Muscle of leg (tissue), 3 donors: ENCODE measurements at regions not wholly inside any gene's neighbourhood (a gene's known extent, or its start where the extent isn't known, plus 50 kb on each side); places are given as distances from the start of the nearest gene placed in this dataset.

ENCODE experiments used
- DNase-seq: peaks from one replicate; pipeline ENCODE4 v3.0.0; 2013
- H3K27ac ChIP-seq: one replicate; pipeline ENCODE4 v1.5.1; 2013; ENCODE audit warnings: mild to moderate bottlenecking, low read length, control low read depth
- H3K27me3 ChIP-seq: one replicate; pipeline ENCODE4 v1.6.1; 2013; ENCODE audit warnings: low read length; ENCODE audit not compliant: control insufficient read depth, insufficient read depth
- H3K36me3 ChIP-seq: one replicate; pipeline ENCODE4 v1.6.1; 2013; ENCODE audit warnings: low read length; ENCODE audit not compliant: control insufficient read depth, insufficient read depth
- H3K4me1 ChIP-seq: one replicate; pipeline ENCODE4 v1.6.1; 2013; ENCODE audit warnings: low read length; ENCODE audit not compliant: control insufficient read depth, insufficient read depth
- H3K4me3 ChIP-seq: one replicate; pipeline ENCODE4 v1.5.1; 2013; ENCODE audit warnings: low read length, control low read depth
- H3K9me3 ChIP-seq: replicated peaks from 2 replicates; pipeline ENCODE4 v1.6.1; 2013; ENCODE audit warnings: low read depth, low read length; ENCODE audit not compliant: control insufficient read depth
- WGBS: methylation state at CpG from one replicate; pipeline ENCODE4 v1.1.5; 2013; ENCODE audit warnings: missing lambda C conversion rate; ENCODE audit not compliant: insufficient coverage; 5-methylcytosine and 5-hydroxymethylcytosine counted together

DNA sequence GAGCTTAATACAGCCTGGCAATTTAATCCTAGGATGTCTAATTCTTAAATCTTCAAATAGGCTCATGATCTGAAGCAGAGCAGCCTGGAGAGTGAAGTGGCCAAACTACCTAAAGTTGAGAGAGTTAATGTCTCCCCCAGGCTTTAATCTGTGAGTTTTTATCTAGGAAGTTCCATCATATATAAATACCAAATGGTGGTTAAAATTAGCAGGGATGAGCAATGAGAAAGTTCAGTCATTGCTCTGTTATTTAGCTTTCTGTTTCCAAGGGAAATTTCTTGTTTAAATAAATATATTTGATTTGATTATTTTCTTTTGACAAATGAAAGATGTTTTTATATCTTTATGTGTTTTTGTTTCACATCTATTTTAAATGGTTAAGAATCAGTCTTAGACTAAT lies 274.4 kb upstream of the UMPS start:
- H3K9me3 ChIP-seq = no peaks in the 10 kb centered on the region

DNA sequence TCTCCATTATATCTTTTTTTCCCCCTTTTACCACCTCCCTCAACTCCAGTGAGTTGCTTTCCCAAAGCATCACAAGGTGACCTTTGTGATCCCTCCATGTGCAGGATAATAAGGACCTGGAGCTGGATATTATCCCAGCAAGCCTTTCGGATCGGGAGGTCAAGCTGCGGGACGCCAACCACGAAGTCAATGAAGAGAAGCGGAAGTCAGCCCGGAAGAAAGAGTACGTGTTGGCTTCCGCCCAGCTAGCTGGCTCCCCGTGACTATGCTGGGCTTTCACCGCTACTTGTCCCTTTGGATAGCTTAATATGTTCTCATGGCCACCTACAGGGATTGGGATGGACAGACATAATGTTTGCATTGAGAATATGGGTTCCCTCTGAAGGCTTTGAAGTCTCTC lies 273.7 kb upstream of the UMPS start:
- H3K27ac ChIP-seq = no peak overlapping the region
- peak; percentile 8 for DNase-seq
- H3K36me3 ChIP-seq = no peaks in the 10 kb centered on the region
- no peaks in the 10 kb centered on the region for H3K4me1 ChIP-seq
- no peaks in the 10 kb centered on the region for H3K27me3 ChIP-seq
- H3K4me3 ChIP-seq = no peak overlapping the region
- H3K9me3 ChIP-seq = no peaks in the 10 kb centered on the region
- 92% methylated on average over 11 of the region's 11 CpGs for WGBS

More for the DNA sequence above, 274.4 kb upstream of the UMPS start:
- no peaks in the 10 kb centered on the region for H3K4me1 ChIP-seq
- no peak overlapping the region for H3K4me3 ChIP-seq
- H3K27ac ChIP-seq = no peak overlapping the region
- no peaks in the 10 kb centered on the region for H3K27me3 ChIP-seq
- peak; percentile 24 for DNase-seq
- no peaks in the 10 kb centered on the region for H3K36me3 ChIP-seq

DNA sequence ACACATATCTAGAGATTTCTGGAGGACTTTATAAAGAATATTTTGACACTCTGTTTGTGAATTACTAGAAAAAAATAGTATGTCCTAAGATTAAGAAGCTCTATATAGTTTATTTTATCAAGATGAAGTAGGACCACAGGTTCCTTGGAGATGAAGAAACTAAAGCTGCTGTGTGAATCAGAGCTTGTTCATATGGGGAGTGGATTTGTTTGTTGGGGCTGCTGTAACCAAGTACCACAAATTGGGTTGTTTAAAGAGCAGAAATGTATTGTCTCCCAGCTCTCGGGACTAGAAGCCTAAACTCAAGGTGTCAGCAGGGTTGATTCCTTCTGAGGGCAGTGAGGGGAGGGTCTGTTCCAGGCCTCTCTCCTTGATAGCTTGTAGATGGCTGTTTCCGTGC lies 270.6 kb upstream of the UMPS start:
- no peaks in the 10 kb centered on the region for H3K4me1 ChIP-seq
- no peaks in the 10 kb centered on the region for H3K9me3 ChIP-seq
- H3K27me3 ChIP-seq = no peaks in the 10 kb centered on the region
- H3K36me3 ChIP-seq = no peaks in the 10 kb centered on the region
- H3K27ac ChIP-seq = no peak overlapping the region
- 86% methylated on average over 1 of the region's 2 CpGs for WGBS
- no peak overlapping the region for H3K4me3 ChIP-seq
- no peak for DNase-seq

DNA sequence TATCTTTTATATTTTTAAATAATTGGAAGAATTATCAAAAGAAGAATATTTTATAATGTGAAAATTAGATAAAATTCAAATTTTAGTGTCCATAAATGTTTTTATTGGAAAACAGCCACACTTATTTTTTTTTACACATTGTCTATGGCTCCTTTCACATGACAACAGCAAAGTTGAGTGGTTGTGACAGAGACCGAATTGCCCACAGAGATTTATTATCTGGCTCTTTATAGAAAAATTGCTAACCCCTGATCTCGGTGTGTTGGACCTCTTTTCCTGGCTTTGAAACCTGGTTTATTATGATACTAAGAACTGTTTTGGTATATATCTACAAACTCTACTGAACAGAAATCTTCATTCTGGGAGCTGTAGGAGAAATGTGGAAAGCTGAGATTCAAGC lies 269.1 kb upstream of the UMPS start:
- no peaks in the 10 kb centered on the region for H3K4me1 ChIP-seq
- whole genome bisulfite sequencing = no CpG with 5 or more reads among the region's 2 CpGs
- DNase-seq = no peak
- H3K4me3 ChIP-seq = no peak overlapping the region
- no peaks in the 10 kb centered on the region for H3K9me3 ChIP-seq
- H3K27ac ChIP-seq = no peak overlapping the region
- H3K36me3 ChIP-seq = no peaks in the 10 kb centered on the region
- H3K27me3 ChIP-seq = no peaks in the 10 kb centered on the region

DNA sequence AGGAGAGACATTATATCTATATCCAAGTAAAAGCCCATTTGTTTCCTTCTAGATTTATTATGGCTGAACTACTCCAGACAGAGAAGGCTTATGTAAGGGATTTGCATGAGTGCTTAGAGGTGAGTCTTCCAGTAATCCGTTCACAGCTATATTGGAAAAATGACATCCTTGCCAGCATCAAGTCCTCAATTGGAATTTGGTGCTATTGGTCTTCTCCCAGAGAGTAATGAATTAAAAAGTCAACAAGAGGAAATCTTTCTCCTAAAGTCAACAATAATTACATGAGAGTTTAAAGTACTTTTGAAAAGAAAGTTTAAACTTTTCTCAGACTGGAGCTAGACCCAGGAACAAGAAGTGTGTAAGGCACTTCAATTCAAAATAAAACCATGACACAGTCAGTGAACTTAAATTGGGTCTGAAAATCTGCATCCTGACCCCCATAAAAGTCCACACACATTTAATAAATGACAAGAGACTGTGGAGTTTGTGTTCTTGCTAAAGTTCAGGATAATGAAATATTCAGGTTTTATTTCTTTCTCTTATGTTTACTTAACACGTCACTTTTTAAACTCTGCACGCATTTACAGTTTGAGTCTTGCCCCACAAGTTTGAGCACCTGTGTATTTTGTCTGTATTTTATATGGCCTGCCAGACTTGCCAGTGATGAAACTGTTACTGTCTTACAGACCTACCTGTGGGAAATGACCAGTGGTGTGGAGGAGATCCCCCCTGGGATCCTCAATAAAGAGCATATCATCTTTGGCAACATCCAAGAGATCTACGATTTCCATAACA lies 268.2 kb upstream of the UMPS start:
- H3K4me1 ChIP-seq = no peaks in the 10 kb centered on the region
- DNase-seq = peak; percentile 8
- no peak overlapping the region for H3K27ac ChIP-seq
- H3K36me3 ChIP-seq = no peaks in the 10 kb centered on the region
- no peaks in the 10 kb centered on the region for H3K27me3 ChIP-seq
- H3K4me3 ChIP-seq = no peak overlapping the region
- no CpG with 5 or more reads among the region's 4 CpGs for WGBS
- no peaks in the 10 kb centered on the region for H3K9me3 ChIP-seq

DNA sequence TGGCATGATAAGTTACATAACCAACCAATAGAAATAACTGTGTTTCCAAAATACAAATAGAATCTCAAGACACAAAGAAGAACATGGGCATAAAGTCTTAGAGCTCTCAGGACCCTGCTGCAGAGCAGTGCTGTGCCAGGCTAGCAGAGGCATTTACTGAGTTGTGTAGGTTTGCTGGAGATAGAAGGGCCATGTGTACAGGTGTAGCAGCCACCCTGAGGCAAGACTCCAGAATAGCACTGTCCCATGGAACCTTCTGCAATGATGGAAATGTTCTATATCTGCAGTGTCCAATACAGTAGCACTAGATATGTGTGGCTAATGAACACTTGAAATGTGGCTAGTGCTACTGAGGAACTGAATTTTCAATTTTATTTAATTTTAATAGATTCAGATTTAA lies 267.0 kb upstream of the UMPS start:
- Histone ChIP-seq H3K4me1 (no peaks in the 10 kb centered on the region), H3K4me3 (no peak overlapping the region), H3K27me3 (no peaks in the 10 kb centered on the region), H3K27ac (no peak overlapping the region), H3K36me3 (no peaks in the 10 kb centered on the region), H3K9me3 (no peaks in the 10 kb centered on the region)
- no peak for DNase-seq

DNA sequence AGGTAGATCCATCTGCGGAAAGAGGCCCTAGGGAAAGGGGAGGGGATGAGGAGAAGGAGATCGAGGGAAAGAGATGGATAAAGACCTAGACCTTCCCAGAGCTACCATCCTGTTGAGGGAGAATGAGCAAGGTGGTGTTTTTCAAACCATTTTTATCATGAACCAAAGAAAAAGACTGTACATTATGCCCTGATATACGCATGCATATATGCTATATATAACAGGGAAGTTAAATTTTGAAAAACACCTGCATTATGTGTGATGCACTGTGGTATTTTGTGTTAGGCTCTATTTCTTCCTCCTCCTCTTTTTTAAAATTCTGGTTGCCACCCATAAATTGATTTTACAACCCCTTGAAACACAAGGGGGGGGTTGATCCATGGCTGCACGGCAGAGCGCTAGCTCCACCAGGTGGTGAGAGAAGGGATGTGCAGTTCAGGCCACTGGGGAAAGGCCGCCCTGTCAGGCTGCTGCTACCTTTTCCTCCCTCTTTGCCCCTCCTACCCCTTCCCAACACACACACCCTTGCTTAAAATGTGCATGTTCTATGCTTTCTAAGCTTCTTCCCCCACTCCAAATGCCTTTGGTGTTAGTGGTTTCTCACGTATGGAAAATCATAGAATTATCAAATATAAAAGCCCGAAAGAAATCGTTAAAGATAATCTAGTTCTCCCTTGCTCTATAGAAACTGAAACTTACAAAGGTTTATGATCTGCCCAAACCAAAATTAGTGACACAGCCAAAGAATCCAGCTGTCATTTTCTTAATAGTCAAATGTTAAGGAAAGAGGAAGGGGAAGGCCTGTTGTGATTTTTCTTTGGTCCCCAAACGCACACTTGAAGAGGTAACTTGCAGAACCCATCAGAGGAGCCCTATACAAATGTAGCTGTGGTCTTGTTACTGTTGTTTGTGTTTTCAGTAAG lies 262.0 kb upstream of the UMPS start:
- H3K36me3 ChIP-seq = no peaks in the 10 kb centered on the region
- WGBS = 100% methylated on average over 2 of the region's 10 CpGs
- H3K27me3 ChIP-seq = no peaks in the 10 kb centered on the region
- H3K4me1 ChIP-seq = no peaks in the 10 kb centered on the region
- H3K9me3 ChIP-seq = no peaks in the 10 kb centered on the region
- DNase-seq = peak; percentile 45
- no peak overlapping the region for H3K27ac ChIP-seq
- no peak overlapping the region for H3K4me3 ChIP-seq

DNA sequence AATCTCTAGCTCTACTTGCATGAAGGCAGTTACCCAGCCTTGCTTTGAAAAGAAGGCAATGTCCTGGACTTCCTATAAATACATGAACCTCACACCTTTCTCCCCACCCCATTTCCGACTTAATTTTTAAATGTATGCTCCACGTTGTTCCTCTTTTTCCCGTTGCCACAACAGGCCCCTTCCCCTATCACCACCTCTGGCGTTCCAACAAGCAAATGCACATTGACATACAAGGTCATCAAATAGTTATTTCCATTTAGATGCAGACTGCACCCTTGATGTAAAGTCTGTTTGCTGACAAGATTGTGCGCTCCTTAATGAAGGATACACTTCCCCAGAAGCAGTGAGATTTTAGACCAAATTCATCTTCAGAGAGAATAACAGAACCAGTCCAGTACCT lies 260.7 kb upstream of the UMPS start:
- no peaks in the 10 kb centered on the region for H3K27me3 ChIP-seq
- WGBS = 34% methylated on average over 3 of the region's 5 CpGs
- H3K4me1 ChIP-seq = no peaks in the 10 kb centered on the region
- no peak overlapping the region for H3K27ac ChIP-seq
- no peaks in the 10 kb centered on the region for H3K9me3 ChIP-seq
- no peak overlapping the region for H3K4me3 ChIP-seq
- H3K36me3 ChIP-seq = no peaks in the 10 kb centered on the region
- no peak for DNase-seq

DNA sequence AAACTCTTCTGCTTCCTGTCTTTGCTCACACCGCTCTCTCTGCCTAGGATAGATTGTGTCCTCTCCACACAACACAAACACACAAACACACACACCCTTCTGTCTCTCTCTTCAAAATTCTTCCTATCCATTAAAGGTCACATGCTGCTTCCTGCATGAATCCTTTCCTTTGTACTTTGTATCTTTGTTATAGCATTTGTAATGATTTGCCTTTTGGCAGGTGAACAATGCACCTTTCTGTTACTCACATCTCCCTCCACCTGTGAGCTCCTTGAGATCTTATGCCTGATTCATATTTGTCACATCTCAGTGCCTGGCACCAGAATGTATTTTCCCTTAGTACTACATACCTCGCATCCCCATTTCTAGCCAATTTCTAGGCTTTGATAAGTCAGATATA lies 251.4 kb upstream of the UMPS start:
- H3K4me1 ChIP-seq = no peaks in the 10 kb centered on the region
- H3K9me3 ChIP-seq = no peaks in the 10 kb centered on the region
- 84% methylated on average over 2 of the region's 2 CpGs for WGBS
- H3K4me3 ChIP-seq = no peak overlapping the region
- no peaks in the 10 kb centered on the region for H3K27me3 ChIP-seq
- no peak overlapping the region for H3K27ac ChIP-seq
- no peaks in the 10 kb centered on the region for H3K36me3 ChIP-seq
- no peak for DNase-seq

DNA sequence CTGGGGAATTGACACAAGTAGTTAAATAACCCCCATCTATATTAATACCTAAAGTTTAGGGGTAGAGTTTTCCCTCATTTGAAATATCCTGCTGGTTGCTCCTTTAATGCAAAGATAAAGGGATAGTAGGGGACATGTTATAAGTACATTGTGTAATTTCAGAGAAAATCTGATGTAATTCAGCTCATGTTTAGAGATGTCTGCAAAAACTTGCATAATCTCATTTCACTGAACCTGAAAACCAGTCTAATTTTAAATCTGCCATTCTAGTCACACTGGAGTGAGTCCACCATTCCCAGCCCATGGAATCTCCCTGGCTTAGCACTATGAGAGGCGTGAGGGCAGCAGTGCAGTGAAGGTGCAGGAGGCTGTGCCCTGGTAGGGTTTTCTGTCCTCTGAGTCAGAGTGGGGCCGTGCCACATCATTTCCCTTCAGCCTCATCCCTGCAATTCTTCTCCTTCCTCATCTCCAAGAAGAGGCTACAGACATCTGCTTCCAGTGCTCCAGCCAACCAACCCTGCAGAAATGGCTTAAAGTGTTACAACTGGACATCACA lies 246.3 kb upstream of the UMPS start:
- H3K4me3 ChIP-seq = no peak overlapping the region
- no peaks in the 10 kb centered on the region for H3K27me3 ChIP-seq
- H3K27ac ChIP-seq = no peak overlapping the region
- H3K9me3 ChIP-seq = no peaks in the 10 kb centered on the region
- no peaks in the 10 kb centered on the region for H3K4me1 ChIP-seq
- peaks cover 3% of the 10 kb centered on the region for H3K36me3 ChIP-seq
- DNase-seq = no peak
- no CpG with 5 or more reads among the region's 2 CpGs for WGBS
